Epidermal melanocyte (primary cell): ENCODE measurements at regions not wholly inside any gene's neighbourhood (a gene's known extent, or its start where the extent isn't known, plus 50 kb on each side); places are given as distances from the start of the nearest gene placed in this dataset.

Experiments used
- DNase-seq: peaks from one replicate; pipeline ENCODE4 v3.0.0; 2011; ENCODE audit warnings: low spot score; ENCODE audit not compliant: insufficient read length

GRCh38 chr10:84999929-85000328, 671.5 kb downstream of the CCSER2 start:
- no peak for DNase-seq

GRCh38 chr10:85003083-85003482, 674.7 kb downstream of the CCSER2 start:
- DNase-seq, result no peak

- DNase-seq, result no peak
Observed at GRCh38 chr10:85008488-85009184, 680.2 kb downstream of the CCSER2 start.

GRCh38 chr10:85012305-85012704, 683.9 kb downstream of the CCSER2 start:
- no peak for DNase-seq

GRCh38 chr10:85026878-85027467, 698.6 kb downstream of the CCSER2 start:
- no peak for DNase-seq

- no peak for DNase-seq
Observed at GRCh38 chr10:85032981-85033380, 704.6 kb downstream of the CCSER2 start.

GRCh38 chr10:85036661-85037060, 708.3 kb downstream of the CCSER2 start:
- DNase-seq, result no peak

GRCh38 chr10:85039311-85039710, 710.9 kb downstream of the CCSER2 start:
- DNase-seq, result no peak

GRCh38 chr10:85043207-85043606, 714.8 kb downstream of the CCSER2 start:
- DNase-seq, result no peak

GRCh38 chr10:85045046-85045445, 716.7 kb downstream of the CCSER2 start:
- no peak for DNase-seq

- DNase-seq, result no peak
Observed at GRCh38 chr10:85047170-85047834, 718.9 kb downstream of the CCSER2 start.

- DNase-seq, result no peak
Observed at GRCh38 chr10:85047979-85048378, 719.6 kb downstream of the CCSER2 start.

- no peak for DNase-seq
Observed at GRCh38 chr10:85048644-85049043, 720.3 kb downstream of the CCSER2 start.

GRCh38 chr10:85060944-85061343, 732.6 kb downstream of the CCSER2 start:
- DNase-seq, result no peak

GRCh38 chr10:85061401-85061800, 733.0 kb downstream of the CCSER2 start:
- DNase-seq, result no peak

- no peak for DNase-seq
Observed at GRCh38 chr10:85067955-85068354, 739.6 kb downstream of the CCSER2 start.

- no peak for DNase-seq
Observed at GRCh38 chr10:85080934-85081333, 752.5 kb downstream of the CCSER2 start.

- no peak for DNase-seq
Observed at GRCh38 chr10:85098835-85099521, 770.6 kb downstream of the CCSER2 start.

GRCh38 chr10:85100495-85100894, 772.1 kb downstream of the CCSER2 start:
- no peak for DNase-seq

GRCh38 chr10:85105614-85106255, 777.3 kb downstream of the CCSER2 start:
- no peak for DNase-seq

- no peak for DNase-seq
Observed at GRCh38 chr10:85111271-85111670, 782.9 kb downstream of the CCSER2 start.

GRCh38 chr10:85124603-85125051, 796.2 kb downstream of the CCSER2 start:
- no peak for DNase-seq
